ENCODE measurements at regions not wholly inside any gene's neighbourhood (a gene's known extent, or its start where the extent isn't known, plus 50 kb on each side); places are given as distances from the start of the nearest gene placed in this dataset.

DNA sequence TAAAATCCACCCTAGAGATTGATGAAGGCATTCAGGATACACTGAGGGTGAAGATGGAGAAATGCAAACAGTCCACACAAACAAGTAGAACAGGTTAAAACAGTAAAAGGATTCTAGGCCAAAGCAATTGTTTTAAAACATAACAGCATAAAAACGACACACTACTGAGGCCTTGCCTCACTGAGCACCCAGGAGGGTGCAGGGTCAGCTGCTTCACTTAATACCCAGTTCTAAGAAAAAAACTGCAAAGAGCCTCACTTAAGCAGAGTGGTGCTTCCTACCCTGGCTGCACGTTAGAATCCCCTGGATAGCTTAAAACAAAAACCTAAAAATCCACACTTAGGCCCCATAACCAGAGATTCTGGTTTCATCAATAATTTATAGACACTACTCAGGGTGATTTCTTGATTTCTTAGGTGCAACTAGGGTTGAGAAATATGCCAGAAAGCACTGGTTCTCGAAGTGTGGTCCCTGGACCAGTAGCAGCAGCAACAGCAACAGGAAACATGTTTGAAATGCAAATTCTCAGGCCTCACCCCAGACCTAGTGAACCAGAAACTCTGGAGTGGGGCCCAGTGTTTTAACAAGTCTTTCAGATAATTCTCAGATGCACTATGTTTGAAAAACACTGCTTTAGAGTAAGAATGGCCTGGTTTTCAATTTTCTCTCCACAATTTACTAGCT lies 279.1 kb downstream of the ZEB2 start:
- no peaks in the 10 kb centered on the region for H3K9me3 ChIP-seq (ENCODE audit: control insufficient read depth, insufficient read depth, low read depth, low read length)
- H3K4me1 ChIP-seq (ENCODE audit: control insufficient read depth, insufficient read depth, low read length), result no peaks in the 10 kb centered on the region
- H3K4me3 ChIP-seq (ENCODE audit: low read depth, low read length), result no peak overlapping the region
- H3K27ac ChIP-seq (ENCODE audit: extremely low read depth, low read depth, low read length), result no peak overlapping the region
- H3K36me3 ChIP-seq (ENCODE audit: control insufficient read depth in 2 of 2, insufficient read depth in 1 of 2, low read length in 2 of 2), result no peaks in the 10 kb centered on the region
- POLR2A ChIA-PET, result no interaction called here
- TF ChIP-seq, protein P1, sequence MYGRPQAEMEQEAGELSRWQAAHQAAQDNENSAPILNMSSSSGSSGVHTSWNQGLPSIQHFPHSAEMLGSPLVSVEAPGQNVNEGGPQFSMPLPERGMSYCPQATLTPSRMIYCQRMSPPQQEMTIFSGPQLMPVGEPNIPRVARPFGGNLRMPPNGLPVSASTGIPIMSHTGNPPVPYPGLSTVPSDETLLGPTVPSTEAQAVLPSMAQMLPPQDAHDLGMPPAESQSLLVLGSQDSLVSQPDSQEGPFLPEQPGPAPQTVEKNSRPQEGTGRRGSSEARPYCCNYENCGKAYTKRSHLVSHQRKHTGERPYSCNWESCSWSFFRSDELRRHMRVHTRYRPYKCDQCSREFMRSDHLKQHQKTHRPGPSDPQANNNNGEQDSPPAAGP (tag by site-specific recombination; IDR thresholded peaks at IDR 0.05), result no peak
- TF ChIP-seq, protein P2, sequence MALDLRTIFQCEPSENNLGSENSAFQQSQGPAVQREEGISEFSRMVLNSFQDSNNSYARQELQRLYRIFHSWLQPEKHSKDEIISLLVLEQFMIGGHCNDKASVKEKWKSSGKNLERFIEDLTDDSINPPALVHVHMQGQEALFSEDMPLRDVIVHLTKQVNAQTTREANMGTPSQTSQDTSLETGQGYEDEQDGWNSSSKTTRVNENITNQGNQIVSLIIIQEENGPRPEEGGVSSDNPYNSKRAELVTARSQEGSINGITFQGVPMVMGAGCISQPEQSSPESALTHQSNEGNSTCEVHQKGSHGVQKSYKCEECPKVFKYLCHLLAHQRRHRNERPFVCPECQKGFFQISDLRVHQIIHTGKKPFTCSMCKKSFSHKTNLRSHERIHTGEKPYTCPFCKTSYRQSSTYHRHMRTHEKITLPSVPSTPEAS (tag by site-specific recombination; IDR thresholded peaks at IDR 0.05), result no peak
- CTCF ChIA-PET, result no interaction called here

DNA sequence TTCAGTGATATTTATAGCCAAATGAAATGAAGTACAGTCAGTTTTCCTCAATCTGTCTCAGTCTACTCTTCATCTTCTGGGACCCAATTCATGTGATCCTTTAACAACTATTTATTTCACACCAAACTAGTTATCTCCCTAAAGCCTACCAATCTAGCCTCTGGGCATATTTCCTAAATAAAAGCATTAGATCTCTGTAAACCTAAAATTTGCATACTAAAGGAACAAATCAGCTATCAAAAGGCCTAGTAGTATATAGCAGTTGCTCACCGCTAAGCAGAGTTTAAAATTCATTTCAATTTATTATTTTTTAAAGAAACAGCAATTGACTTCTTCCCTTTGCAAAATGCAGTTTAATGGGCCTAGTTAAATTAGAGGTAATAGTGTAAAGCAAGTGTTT lies 280.2 kb downstream of the ZEB2 start:
- CTCF ChIA-PET, result no interaction called here
- Histone ChIP-seq H3K4me1 (ENCODE audit: control insufficient read depth, insufficient read depth, low read length) (no peaks in the 10 kb centered on the region), H3K36me3 (ENCODE audit: control insufficient read depth in 2 of 2, insufficient read depth in 1 of 2, low read length in 2 of 2) (no peaks in the 10 kb centered on the region), H3K9me3 (ENCODE audit: control insufficient read depth, insufficient read depth, low read depth, low read length) (no peaks in the 10 kb centered on the region), H3K4me3 (ENCODE audit: low read depth, low read length) (no peak overlapping the region), H3K27ac (ENCODE audit: extremely low read depth, low read depth, low read length) (no peak overlapping the region)
- TF ChIP-seq ZNF138 (tag by site-specific recombination; IDR thresholded peaks at IDR 0.05; ENCODE audit: borderline replicate concordance) (no peak), YY2 (tag by site-specific recombination; IDR thresholded peaks at IDR 0.05) (no peak), ZNF514 (tag by site-specific recombination; IDR thresholded peaks at IDR 0.05) (no peak), ZNF350 (tag by site-specific recombination; IDR thresholded peaks at IDR 0.05) (no peak), ZNF629 (tag by site-specific recombination; IDR thresholded peaks at IDR 0.05) (no peak), ZEB2 (tag by site-specific recombination; IDR thresholded peaks at IDR 0.05) (no peak), ZFP3 (tag by site-specific recombination; IDR thresholded peaks at IDR 0.05; ENCODE audit: low read depth) (no peak), MYNN (tag by site-specific recombination; IDR thresholded peaks at IDR 0.05; ENCODE audit: borderline replicate concordance) (no peak), ZNF558 (tag by site-specific recombination; IDR thresholded peaks at IDR 0.05) (no peak), ZNF16 (tag by site-specific recombination; IDR thresholded peaks at IDR 0.05; ENCODE audit: low read depth) (no peak), ZNF473 (tag by site-specific recombination; IDR thresholded peaks at IDR 0.05) (no peak), YY1 (tag by site-specific recombination; IDR thresholded peaks at IDR 0.05) (no peak), ZNF837 (tag by site-specific recombination; IDR thresholded peaks at IDR 0.05) (no peak), ZNF24 (tag by site-specific recombination; IDR thresholded peaks at IDR 0.05) (no peak)
- TF ChIP-seq, protein P3, sequence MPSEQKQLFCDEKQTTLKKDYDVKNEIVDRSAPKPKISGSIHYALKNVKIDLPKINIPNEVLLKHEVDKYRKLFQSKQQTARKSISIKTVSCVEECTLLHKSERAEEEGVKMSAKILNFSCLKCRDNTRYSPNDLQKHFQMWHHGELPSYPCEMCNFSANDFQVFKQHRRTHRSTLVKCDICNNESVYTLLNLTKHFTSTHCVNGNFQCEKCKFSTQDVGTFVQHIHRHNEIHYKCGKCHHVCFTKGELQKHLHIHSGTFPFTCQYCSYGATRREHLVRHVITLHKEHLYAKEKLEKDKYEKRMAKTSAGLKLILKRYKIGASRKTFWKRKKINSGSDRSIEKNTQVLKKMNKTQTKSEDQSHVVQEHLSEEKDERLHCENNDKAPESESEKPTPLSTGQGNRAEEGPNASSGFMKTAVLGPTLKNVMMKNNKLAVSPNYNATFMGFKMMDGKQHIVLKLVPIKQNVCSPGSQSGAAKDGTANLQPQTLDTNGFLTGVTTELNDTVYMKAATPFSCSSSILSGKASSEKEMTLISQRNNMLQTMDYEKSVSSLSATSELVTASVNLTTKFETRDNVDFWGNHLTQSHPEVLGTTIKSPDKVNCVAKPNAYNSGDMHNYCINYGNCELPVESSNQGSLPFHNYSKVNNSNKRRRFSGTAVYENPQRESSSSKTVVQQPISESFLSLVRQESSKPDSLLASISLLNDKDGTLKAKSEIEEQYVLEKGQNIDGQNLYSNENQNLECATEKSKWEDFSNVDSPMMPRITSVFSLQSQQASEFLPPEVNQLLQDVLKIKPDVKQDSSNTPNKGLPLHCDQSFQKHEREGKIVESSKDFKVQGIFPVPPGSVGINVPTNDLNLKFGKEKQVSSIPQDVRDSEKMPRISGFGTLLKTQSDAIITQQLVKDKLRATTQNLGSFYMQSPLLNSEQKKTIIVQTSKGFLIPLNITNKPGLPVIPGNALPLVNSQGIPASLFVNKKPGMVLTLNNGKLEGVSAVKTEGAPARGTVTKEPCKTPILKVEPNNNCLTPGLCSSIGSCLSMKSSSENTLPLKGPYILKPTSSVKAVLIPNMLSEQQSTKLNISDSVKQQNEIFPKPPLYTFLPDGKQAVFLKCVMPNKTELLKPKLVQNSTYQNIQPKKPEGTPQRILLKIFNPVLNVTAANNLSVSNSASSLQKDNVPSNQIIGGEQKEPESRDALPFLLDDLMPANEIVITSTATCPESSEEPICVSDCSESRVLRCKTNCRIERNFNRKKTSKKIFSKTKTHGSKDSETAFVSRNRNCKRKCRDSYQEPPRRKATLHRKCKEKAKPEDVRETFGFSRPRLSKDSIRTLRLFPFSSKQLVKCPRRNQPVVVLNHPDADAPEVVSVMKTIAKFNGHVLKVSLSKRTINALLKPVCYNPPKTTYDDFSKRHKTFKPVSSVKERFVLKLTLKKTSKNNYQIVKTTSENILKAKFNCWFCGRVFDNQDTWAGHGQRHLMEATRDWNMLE (tag by site-specific recombination; conservative IDR thresholded peaks at IDR 0.05; ENCODE audit: low read depth), result no peak
- TF ChIP-seq, protein P4, sequence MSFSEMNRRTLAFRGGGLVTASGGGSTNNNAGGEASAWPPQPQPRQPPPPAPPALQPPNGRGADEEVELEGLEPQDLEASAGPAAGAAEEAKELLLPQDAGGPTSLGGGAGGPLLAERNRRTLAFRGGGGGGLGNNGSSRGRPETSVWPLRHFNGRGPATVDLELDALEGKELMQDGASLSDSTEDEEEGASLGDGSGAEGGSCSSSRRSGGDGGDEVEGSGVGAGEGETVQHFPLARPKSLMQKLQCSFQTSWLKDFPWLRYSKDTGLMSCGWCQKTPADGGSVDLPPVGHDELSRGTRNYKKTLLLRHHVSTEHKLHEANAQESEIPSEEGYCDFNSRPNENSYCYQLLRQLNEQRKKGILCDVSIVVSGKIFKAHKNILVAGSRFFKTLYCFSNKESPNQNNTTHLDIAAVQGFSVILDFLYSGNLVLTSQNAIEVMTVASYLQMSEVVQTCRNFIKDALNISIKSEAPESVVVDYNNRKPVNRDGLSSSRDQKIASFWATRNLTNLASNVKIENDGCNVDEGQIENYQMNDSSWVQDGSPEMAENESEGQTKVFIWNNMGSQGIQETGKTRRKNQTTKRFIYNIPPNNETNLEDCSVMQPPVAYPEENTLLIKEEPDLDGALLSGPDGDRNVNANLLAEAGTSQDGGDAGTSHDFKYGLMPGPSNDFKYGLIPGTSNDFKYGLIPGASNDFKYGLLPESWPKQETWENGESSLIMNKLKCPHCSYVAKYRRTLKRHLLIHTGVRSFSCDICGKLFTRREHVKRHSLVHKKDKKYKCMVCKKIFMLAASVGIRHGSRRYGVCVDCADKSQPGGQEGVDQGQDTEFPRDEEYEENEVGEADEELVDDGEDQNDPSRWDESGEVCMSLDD (tag by site-specific recombination; IDR thresholded peaks at IDR 0.05), result no peak
- POLR2A ChIA-PET, result no interaction called here
